Neural cell (in vitro differentiated cells): ENCODE measurements at regions not wholly inside any gene's neighbourhood (a gene's known extent, or its start where the extent isn't known, plus 50 kb on each side); places are given as distances from the start of the nearest gene placed in this dataset.

Experiments used
- H2AFZ ChIP-seq: fragments of 200-600, 300-800 bp; sonication (generic), shearing (Covaris generic); 2 replicates; pipeline ENCODE4 v1.6.0; 2014; ENCODE audit warnings: low read depth, mild to moderate bottlenecking, antibody characterized with exemption, low read length, moderate library complexity
- H3F3A ChIP-seq: fragments of 200-600 bp; shearing (Covaris generic); 2 replicates; pipeline ENCODE4 v1.6.1; 2016; ENCODE audit warnings: mild to moderate bottlenecking, moderate library complexity, mixed read lengths, antibody characterized with exemption, low read length; ENCODE audit not compliant: insufficient read depth, poor library complexity, severe bottlenecking
- H3K27ac ChIP-seq: fragments of 200-600, 300-800 bp; sonication (generic), shearing (Covaris generic); 2 replicates; pipeline ENCODE4 v1.5.1; 2014; ENCODE audit warnings: mild to moderate bottlenecking, low read length, moderate library complexity
- H3K27me3 ChIP-seq: fragments of 300-800, 200-600 bp; sonication (generic), shearing (Covaris generic); 2 replicates; pipeline ENCODE4 v1.6.0; 2014; ENCODE audit warnings: mild to moderate bottlenecking, low read depth, low read length, moderate library complexity; ENCODE audit not compliant: insufficient read depth
- H3K36me3 ChIP-seq: fragments of 300-800, 200-600 bp; sonication (generic), shearing (Covaris generic); 2 replicates; pipeline ENCODE4 v1.5.1; 2014; ENCODE audit warnings: mild to moderate bottlenecking, antibody characterized with exemption, low read length, moderate library complexity; ENCODE audit not compliant: insufficient read depth
- H3K4me2 ChIP-seq: fragments of 300-800, 200-600 bp; sonication (generic), shearing (Covaris generic); 2 replicates; pipeline ENCODE4 v1.6.0; 2014; ENCODE audit warnings: mild to moderate bottlenecking, low read length
- H3K4me3 ChIP-seq: fragments of 300-800, 200-600 bp; sonication (generic), shearing (Covaris generic); 2 replicates; pipeline ENCODE4 v1.5.1; 2014; ENCODE audit warnings: mild to moderate bottlenecking, low read length, moderate library complexity
- H3K79me2 ChIP-seq: fragments of 200-600 bp; shearing (Covaris generic); replicated peaks from 2 replicates; pipeline ENCODE4 v1.6.0; 2014; ENCODE audit warnings: mild to moderate bottlenecking, low read length, moderate library complexity; ENCODE audit not compliant: insufficient read depth
- H3K9ac ChIP-seq: fragments of 300-800, 200-600 bp; sonication (generic), shearing (Covaris generic); 2 replicates; pipeline ENCODE4 v1.6.1; 2016; ENCODE audit warnings: mild to moderate bottlenecking, low read length, mixed read lengths
- H3K9me2 ChIP-seq: fragments of 200-600 bp; shearing (Covaris generic); 2 replicates; pipeline ENCODE4 v1.6.1; 2016; ENCODE audit warnings: mild to moderate bottlenecking, low read length, mixed read lengths; ENCODE audit not compliant: insufficient read depth
- H3K9me3 ChIP-seq: fragments of 200-600, 300-800 bp; sonication (generic), shearing (Covaris generic); 2 replicates; pipeline ENCODE4 v1.6.1; 2016; ENCODE audit warnings: mild to moderate bottlenecking, mixed run types, low read length, moderate library complexity, mixed read lengths
- H4K20me1 ChIP-seq: fragments of 200-600 bp; shearing (Covaris generic); 2 replicates; pipeline ENCODE4 v1.6.1; 2016; ENCODE audit warnings: mild to moderate bottlenecking, mixed run types; ENCODE audit not compliant: insufficient read depth
- EP300 ChIP-seq: fragments of 450-650 bp; conservative IDR thresholded peaks from 2 replicates; pipeline ENCODE4 v1.6.1; 2014; ENCODE audit warnings: antibody characterized with exemption, mild to moderate bottlenecking, moderate library complexity; ENCODE audit not compliant: poor library complexity, severe bottlenecking
- EZH2 ChIP-seq: fragments of 200-600, 300-800 bp; shearing (Covaris generic), sonication (generic); IDR thresholded peaks from 2 replicates; pipeline ENCODE4 v1.6.1; 2014; ENCODE audit warnings: antibody characterized with exemption, low read length, borderline replicate concordance, mild to moderate bottlenecking; ENCODE audit not compliant: insufficient read depth, poor library complexity, severe bottlenecking
- MXI1 ChIP-seq: fragments of 450-650 bp; conservative IDR thresholded peaks from 2 replicates; pipeline ENCODE4 v1.6.1; 2014; ENCODE audit warnings: antibody characterized with exemption, mild to moderate bottlenecking; ENCODE audit not compliant: poor library complexity, severe bottlenecking
- POLR2AphosphoS5 ChIP-seq: IDR thresholded peaks from 2 replicates; pipeline ENCODE4 v1.6.1; 2012
- RAD21 ChIP-seq: fragments of 450-650 bp; conservative IDR thresholded peaks from 2 replicates; pipeline ENCODE4 v1.6.1; 2014; ENCODE audit warnings: antibody characterized with exemption, mild to moderate bottlenecking, moderate library complexity
- SMC3 ChIP-seq: fragments of 450-650 bp; conservative IDR thresholded peaks from 2 replicates; pipeline ENCODE4 v1.6.1; 2014; ENCODE audit warnings: antibody characterized with exemption, mild to moderate bottlenecking, moderate library complexity; ENCODE audit not compliant: poor library complexity
- TAF1 ChIP-seq: IDR thresholded peaks from 2 replicates; pipeline ENCODE4 v1.6.1; 2012; ENCODE audit warnings: low read depth
- TF ChIP-seq, protein P1 (sequence below): fragments of 450-650 bp; IDR thresholded peaks from 2 replicates; pipeline ENCODE4 v1.5.1; 2014; ENCODE audit warnings: antibody characterized with exemption, mild to moderate bottlenecking, moderate library complexity; ENCODE audit not compliant: poor library complexity, severe bottlenecking
- TF ChIP-seq, protein P2 (sequence below): IDR thresholded peaks from 2 replicates; pipeline ENCODE4 v1.6.1; 2012; ENCODE audit warnings: borderline replicate concordance

DNA sequence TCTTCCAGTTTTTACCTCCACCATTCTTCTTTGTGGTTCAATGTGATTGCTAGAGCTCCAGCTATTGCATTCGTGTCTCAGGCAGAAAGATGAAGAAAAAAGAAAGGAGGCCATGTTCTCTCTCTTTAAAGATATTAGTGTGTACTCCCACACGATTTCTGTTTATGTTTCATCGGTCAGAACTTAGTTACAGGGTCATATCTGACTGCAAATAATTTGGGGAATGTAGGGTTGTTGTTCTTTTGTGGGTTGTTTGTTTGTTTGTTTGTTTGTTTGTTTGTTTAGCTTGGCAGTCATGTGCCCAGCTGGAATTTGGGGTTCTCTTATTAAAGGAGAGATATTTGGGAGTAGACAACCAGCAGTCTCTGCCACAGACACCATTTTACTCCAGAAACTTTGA, 53.6 kb upstream of the PIK3CG start:
- H2AFZ ChIP-seq, result no peak overlapping the region
- H3K9me2 ChIP-seq, result no peaks in the 10 kb centered on the region
- no peaks in the 10 kb centered on the region for H3K36me3 ChIP-seq
- TF ChIP-seq, protein P1, sequence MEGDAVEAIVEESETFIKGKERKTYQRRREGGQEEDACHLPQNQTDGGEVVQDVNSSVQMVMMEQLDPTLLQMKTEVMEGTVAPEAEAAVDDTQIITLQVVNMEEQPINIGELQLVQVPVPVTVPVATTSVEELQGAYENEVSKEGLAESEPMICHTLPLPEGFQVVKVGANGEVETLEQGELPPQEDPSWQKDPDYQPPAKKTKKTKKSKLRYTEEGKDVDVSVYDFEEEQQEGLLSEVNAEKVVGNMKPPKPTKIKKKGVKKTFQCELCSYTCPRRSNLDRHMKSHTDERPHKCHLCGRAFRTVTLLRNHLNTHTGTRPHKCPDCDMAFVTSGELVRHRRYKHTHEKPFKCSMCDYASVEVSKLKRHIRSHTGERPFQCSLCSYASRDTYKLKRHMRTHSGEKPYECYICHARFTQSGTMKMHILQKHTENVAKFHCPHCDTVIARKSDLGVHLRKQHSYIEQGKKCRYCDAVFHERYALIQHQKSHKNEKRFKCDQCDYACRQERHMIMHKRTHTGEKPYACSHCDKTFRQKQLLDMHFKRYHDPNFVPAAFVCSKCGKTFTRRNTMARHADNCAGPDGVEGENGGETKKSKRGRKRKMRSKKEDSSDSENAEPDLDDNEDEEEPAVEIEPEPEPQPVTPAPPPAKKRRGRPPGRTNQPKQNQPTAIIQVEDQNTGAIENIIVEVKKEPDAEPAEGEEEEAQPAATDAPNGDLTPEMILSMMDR, result no peak
- TF ChIP-seq POLR2AphosphoS5 (no peak), EP300 (no peak), SMC3 (no peak), TAF1 (no peak), RAD21 (no peak), EZH2 (no peak), MXI1 (no peak)
- TF ChIP-seq, protein P2, sequence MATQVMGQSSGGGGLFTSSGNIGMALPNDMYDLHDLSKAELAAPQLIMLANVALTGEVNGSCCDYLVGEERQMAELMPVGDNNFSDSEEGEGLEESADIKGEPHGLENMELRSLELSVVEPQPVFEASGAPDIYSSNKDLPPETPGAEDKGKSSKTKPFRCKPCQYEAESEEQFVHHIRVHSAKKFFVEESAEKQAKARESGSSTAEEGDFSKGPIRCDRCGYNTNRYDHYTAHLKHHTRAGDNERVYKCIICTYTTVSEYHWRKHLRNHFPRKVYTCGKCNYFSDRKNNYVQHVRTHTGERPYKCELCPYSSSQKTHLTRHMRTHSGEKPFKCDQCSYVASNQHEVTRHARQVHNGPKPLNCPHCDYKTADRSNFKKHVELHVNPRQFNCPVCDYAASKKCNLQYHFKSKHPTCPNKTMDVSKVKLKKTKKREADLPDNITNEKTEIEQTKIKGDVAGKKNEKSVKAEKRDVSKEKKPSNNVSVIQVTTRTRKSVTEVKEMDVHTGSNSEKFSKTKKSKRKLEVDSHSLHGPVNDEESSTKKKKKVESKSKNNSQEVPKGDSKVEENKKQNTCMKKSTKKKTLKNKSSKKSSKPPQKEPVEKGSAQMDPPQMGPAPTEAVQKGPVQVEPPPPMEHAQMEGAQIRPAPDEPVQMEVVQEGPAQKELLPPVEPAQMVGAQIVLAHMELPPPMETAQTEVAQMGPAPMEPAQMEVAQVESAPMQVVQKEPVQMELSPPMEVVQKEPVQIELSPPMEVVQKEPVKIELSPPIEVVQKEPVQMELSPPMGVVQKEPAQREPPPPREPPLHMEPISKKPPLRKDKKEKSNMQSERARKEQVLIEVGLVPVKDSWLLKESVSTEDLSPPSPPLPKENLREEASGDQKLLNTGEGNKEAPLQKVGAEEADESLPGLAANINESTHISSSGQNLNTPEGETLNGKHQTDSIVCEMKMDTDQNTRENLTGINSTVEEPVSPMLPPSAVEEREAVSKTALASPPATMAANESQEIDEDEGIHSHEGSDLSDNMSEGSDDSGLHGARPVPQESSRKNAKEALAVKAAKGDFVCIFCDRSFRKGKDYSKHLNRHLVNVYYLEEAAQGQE, result no peak
- no peak overlapping the region for H3K4me2 ChIP-seq
- no peaks in the 10 kb centered on the region for H3K27me3 ChIP-seq
- H4K20me1 ChIP-seq, result no peaks in the 10 kb centered on the region
- no peak overlapping the region for H3K9ac ChIP-seq
- H3K27ac ChIP-seq, result no peak overlapping the region
- H3F3A ChIP-seq, result no peaks in the 10 kb centered on the region
- H3K9me3 ChIP-seq, result no peaks in the 10 kb centered on the region
- H3K4me3 ChIP-seq, result no peak overlapping the region
- H3K79me2 ChIP-seq, result no peaks in the 10 kb centered on the region

DNA sequence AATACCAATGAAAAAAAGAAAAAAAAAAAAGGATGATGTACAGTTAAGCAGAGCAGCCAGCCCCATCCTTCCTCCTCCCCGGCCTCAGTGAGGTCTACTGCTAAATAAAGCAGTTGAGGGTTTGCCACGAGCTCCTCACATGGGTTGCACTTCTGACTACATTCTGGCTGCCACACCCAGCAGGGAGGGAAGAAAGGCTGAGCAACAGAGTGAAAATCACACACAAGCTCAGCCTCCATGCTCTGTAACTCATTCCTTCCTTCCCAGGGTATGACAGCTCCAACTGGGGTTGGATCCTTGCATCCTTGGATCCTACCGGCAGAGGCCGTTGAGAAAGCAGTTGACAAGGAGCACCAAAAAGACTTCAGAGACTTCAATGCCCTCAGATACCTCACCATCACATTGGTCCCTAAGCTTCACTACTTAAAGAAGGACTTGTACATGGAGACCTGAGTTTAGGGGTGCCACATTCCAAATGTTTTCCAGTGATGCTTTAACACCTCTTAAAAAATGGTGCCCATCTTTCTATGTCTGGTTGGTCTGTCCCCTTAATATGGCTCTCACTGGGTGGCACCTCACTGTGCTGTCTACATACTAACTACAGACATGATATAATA, 52.9 kb upstream of the PIK3CG start:
- Histone ChIP-seq H4K20me1 (no peaks in the 10 kb centered on the region), H3K27me3 (no peaks in the 10 kb centered on the region), H3K4me3 (no peak overlapping the region), H3K9me2 (no peaks in the 10 kb centered on the region), H3K36me3 (no peaks in the 10 kb centered on the region), H3F3A (no peaks in the 10 kb centered on the region), H3K79me2 (no peaks in the 10 kb centered on the region), H3K27ac (no peak overlapping the region), H3K9me3 (no peaks in the 10 kb centered on the region), H2AFZ (no peak overlapping the region), H3K9ac (no peak overlapping the region), H3K4me2 (no peak overlapping the region)
- TF ChIP-seq POLR2AphosphoS5, result no peak
- no peak for TF ChIP-seq SMC3
- TF ChIP-seq, protein P2, result no peak
- TF ChIP-seq RAD21, result no peak
